ENCODE measurements at regions not wholly inside any gene's neighbourhood (a gene's known extent, or its start where the extent isn't known, plus 50 kb on each side); places are given as distances from the start of the nearest gene placed in this dataset.
A peak's percentile ranks its signal among the peaks of the same experiment; 100 is the strongest.

DNA sequence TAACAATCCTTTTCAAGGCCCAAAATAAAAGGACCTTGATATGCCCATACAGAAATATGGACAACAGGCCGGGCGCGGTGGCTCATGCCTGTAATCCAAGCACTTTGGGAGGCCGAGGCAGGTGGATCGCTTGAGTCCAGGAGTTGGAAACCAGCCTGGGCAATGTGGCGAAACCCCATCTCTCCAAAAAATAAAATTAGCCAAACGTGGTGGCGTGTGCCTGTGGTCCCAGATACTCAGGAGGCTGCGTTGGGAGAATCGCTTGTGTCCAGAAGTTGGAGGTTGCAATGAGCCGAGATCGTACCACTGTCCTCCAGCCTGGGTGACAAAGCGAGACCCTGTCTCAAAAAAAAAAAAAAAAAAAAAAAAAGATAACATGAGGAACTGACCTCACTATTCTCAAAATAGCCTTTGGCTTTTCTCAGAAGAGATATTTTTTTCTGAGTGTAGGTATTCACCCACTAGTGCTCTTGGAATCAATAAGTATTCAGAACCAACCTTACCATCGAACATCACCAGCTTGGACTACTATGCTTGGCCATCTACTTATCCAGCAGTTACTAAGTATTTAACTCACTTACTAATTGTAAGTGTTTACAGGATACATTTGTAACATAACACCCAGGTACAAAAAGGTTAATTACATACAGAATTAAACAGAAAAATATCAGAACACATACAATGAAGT lies 99.2 kb downstream of the OR2B2 start:
- dilution Hi-C loops (cut with MboI; ENCODE audit: extremely low pct_ligation_motif_present, low sequenced_read_pairs): no loop called here
- intact Hi-C loops (cut with micrococcal nuclease): loop anchor here (5.0 to 10.0 kb wide), 3 partner anchors 1528 to 1781 kb away; a partner anchor contains a TSS
- H4K20me1 ChIP-seq (replicated peaks; ENCODE audit: control insufficient read depth, extremely low read depth, insufficient read depth, low read length): no peaks in the 10 kb centered on the region
- H3K9me3 ChIP-seq (replicated peaks; ENCODE audit: control insufficient read depth, insufficient read depth, low read length): no peaks in the 10 kb centered on the region
- H3K79me2 ChIP-seq (ENCODE audit: control insufficient read depth, insufficient read depth, low read length): no peaks in the 10 kb centered on the region
- ChIA-PET POLR2A (interaction anchor here (0.6 kb wide), 1 partner anchor 580 kb away, joined by 3 read pairs; no protein-coding TSS in a partner anchor), CTCF (interaction anchor here (3.4 kb wide), 1 partner anchor 54 kb away, joined by 10 read pairs; a partner anchor contains a TSS)
- no peak overlapping the region for H3K4me3 ChIP-seq (replicated peaks in 1 of 3; ENCODE audit: insufficient read depth in 1 of 3, low read depth in 1 of 3, low read length in 3 of 3)
- no peak overlapping the region for H3K9ac ChIP-seq (replicated peaks; ENCODE audit: extremely low read depth, insufficient read depth, low read length)
- H3K9me1 ChIP-seq (replicated peaks; ENCODE audit: control insufficient read depth, extremely low read depth, insufficient read depth, low read length): no peaks in the 10 kb centered on the region
- H3K27me3 ChIP-seq (ENCODE audit: control insufficient read depth in 2 of 2, insufficient read depth in 2 of 2, low read length in 2 of 2): no peaks in the 10 kb centered on the region
- peak overlapping the region; percentile 69 for H3K4me2 ChIP-seq (ENCODE audit: insufficient read depth, low read length)
- DNase-seq (ENCODE audit: low read depth, low spot score) (no peak), FAIRE-seq (no peak)
- TF ChIP-seq, protein P1, sequence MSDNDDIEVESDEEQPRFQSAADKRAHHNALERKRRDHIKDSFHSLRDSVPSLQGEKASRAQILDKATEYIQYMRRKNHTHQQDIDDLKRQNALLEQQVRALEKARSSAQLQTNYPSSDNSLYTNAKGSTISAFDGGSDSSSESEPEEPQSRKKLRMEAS (IDR thresholded peaks at IDR 0.05; ENCODE audit: insufficient read depth, insufficient read length): no peak
- no peak overlapping the region for H3K27ac ChIP-seq (ENCODE audit: insufficient read depth, low read depth, low read length)
- no peak overlapping the region for H2AFZ ChIP-seq (ENCODE audit: low read depth, low read length)
- H3K36me3 ChIP-seq (ENCODE audit: control insufficient read depth in 2 of 2, extremely low read depth in 1 of 2, insufficient read depth in 2 of 2, low read length in 2 of 2): no peaks in the 10 kb centered on the region
- no TSS peak for BruUV-seq (replicated peaks)
- peaks cover 25% of the 10 kb centered on the region for H3K4me1 ChIP-seq (ENCODE audit: control insufficient read depth, extremely low read depth, insufficient read depth, low read length)

DNA sequence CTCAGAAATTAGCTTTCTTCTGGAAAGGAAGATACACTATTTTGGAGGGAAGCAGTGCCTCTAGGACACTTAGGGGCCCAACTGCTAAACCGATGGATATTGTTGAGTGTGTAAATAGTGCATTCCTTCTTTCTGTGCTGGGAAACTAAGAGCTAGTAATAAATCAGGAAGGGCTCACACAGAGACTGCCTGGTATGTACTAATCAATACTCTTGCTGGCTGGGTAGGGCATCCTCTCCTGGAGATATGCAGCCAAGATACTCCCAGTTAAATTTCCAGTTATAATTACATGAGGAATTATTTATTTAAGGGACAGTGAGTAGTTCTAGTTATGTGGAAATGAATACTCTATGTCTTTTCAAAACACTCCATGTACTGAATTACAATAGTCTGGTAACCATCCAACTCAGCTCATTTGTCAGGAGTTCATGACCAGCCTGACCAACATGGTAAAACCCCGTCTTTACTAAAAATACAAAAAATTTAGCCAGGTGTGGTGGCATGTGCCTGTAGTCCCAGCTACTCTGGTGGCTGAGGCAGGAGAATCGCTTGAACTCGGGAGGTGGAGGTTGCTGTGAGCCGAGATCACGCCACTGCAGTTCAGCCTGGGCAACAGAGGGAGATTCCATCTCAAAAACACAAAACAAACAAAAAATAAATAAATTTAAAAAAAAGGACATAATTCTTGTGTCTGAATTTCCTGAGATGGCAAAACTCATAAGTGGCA lies 100.0 kb downstream of the OR2B2 start:
- intact Hi-C loops (cut with micrococcal nuclease): loop anchor here (5.0 to 10.0 kb wide), 3 partner anchors 1527 to 1780 kb away; a partner anchor contains a TSS
- H3K4me3 ChIP-seq (replicated peaks in 1 of 3; ENCODE audit: insufficient read depth in 1 of 3, low read depth in 1 of 3, low read length in 3 of 3): no peak overlapping the region

More for the DNA sequence above, 100.0 kb downstream of the OR2B2 start:
- TF ChIP-seq, protein P2, sequence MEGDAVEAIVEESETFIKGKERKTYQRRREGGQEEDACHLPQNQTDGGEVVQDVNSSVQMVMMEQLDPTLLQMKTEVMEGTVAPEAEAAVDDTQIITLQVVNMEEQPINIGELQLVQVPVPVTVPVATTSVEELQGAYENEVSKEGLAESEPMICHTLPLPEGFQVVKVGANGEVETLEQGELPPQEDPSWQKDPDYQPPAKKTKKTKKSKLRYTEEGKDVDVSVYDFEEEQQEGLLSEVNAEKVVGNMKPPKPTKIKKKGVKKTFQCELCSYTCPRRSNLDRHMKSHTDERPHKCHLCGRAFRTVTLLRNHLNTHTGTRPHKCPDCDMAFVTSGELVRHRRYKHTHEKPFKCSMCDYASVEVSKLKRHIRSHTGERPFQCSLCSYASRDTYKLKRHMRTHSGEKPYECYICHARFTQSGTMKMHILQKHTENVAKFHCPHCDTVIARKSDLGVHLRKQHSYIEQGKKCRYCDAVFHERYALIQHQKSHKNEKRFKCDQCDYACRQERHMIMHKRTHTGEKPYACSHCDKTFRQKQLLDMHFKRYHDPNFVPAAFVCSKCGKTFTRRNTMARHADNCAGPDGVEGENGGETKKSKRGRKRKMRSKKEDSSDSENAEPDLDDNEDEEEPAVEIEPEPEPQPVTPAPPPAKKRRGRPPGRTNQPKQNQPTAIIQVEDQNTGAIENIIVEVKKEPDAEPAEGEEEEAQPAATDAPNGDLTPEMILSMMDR (IDR thresholded peaks at IDR 0.05; ENCODE audit: extremely low read depth in 1 of 2, insufficient read depth in 1 of 2, low read depth in 1 of 2, low read length in 2 of 2): no peak
- TF ChIP-seq, protein P1 (IDR thresholded peaks at IDR 0.05; ENCODE audit: insufficient read depth, insufficient read length): no peak
- no peak for TF ChIP-seq MYC (IDR thresholded peaks at IDR 0.05; ENCODE audit: low read depth, low read length)
- TF ChIP-seq JUN (IDR thresholded peaks at IDR 0.05; ENCODE audit: borderline replicate concordance, insufficient read depth, insufficient read length, low read depth): no peak
- no TSS peak for BruUV-seq (replicated peaks)
- Histone ChIP-seq H3K9ac (replicated peaks; ENCODE audit: extremely low read depth, insufficient read depth, low read length) (no peak overlapping the region), H3K36me3 (ENCODE audit: control insufficient read depth in 2 of 2, extremely low read depth in 1 of 2, insufficient read depth in 2 of 2, low read length in 2 of 2) (no peaks in the 10 kb centered on the region), H2AFZ (ENCODE audit: low read depth, low read length) (no peak overlapping the region), H3K79me2 (ENCODE audit: control insufficient read depth, insufficient read depth, low read length) (no peaks in the 10 kb centered on the region), H3K4me2 (ENCODE audit: insufficient read depth, low read length) (no peak overlapping the region), H3K27me3 (ENCODE audit: control insufficient read depth in 2 of 2, insufficient read depth in 2 of 2, low read length in 2 of 2) (no peaks in the 10 kb centered on the region), H4K20me1 (replicated peaks; ENCODE audit: control insufficient read depth, extremely low read depth, insufficient read depth, low read length) (no peaks in the 10 kb centered on the region), H3K27ac (ENCODE audit: insufficient read depth, low read depth, low read length) (no peak overlapping the region), H3K9me3 (replicated peaks; ENCODE audit: control insufficient read depth, insufficient read depth, low read length) (no peaks in the 10 kb centered on the region), H3K9me1 (replicated peaks; ENCODE audit: control insufficient read depth, extremely low read depth, insufficient read depth, low read length) (no peaks in the 10 kb centered on the region), H3K4me1 (ENCODE audit: control insufficient read depth, extremely low read depth, insufficient read depth, low read length) (peaks cover 26% of the 10 kb centered on the region)
- FAIRE-seq (no peak), DNase-seq (ENCODE audit: low read depth, low spot score) (no peak)
- ChIA-PET POLR2A (interaction anchor here (0.5 to 5.7 kb wide), 7 partner anchors 12 to 665 kb away, joined by 3 to 99 read pairs (median 11); a partner anchor contains a TSS), CTCF (interaction anchor here (1.1 to 6.8 kb wide), 5 partner anchors 16 to 82 kb away, joined by 3 to 67 read pairs (median 10); a partner anchor contains a TSS)
- dilution Hi-C loops (cut with MboI; ENCODE audit: extremely low pct_ligation_motif_present, low sequenced_read_pairs): no loop called here

Data from endothelial cell of umbilical vein (primary cell).